IMR-90 (cell line): ENCODE measurements at regions not wholly inside any gene's neighbourhood (a gene's known extent, or its start where the extent isn't known, plus 50 kb on each side); places are given as distances from the start of the nearest gene placed in this dataset.

Experiments used
- CEBPB ChIP-seq: IDR thresholded peaks from 2 replicates; pipeline ENCODE4 v1.6.1; 2012; ENCODE audit warnings: low read depth, low read length, improper control_type of control experiment
- FOS ChIP-seq: fragments of 150-350 bp; IDR thresholded peaks from 2 replicates; pipeline ENCODE4 v1.6.1; 2016; ENCODE audit warnings: low read depth, low read length
- MAZ ChIP-seq: IDR thresholded peaks from 2 replicates; pipeline ENCODE4 v1.6.1; 2012; ENCODE audit warnings: low read depth, mild to moderate bottlenecking, low read length, improper control_type of control experiment, moderate library complexity, borderline replicate concordance
- POLR2A ChIP-seq: IDR thresholded peaks from 2 replicates; pipeline ENCODE4 v1.6.1; 2012; ENCODE audit warnings: mild to moderate bottlenecking, low read depth, low read length
- RCOR1 ChIP-seq: IDR thresholded peaks from 2 replicates; pipeline ENCODE4 v1.6.1; 2012; ENCODE audit warnings: mild to moderate bottlenecking, low read length, improper control_type of control experiment; ENCODE audit not compliant: insufficient replicate concordance
- RFX5 ChIP-seq: IDR thresholded peaks from 2 replicates; pipeline ENCODE4 v1.8.0; 2012; ENCODE audit warnings: low read depth, mild to moderate bottlenecking, low read length, moderate library complexity
- TF ChIP-seq, protein P1 (sequence below): conservative IDR thresholded peaks from 2 replicates; pipeline ENCODE4 v1.5.1; 2012; ENCODE audit warnings: mild to moderate bottlenecking, low read depth, low read length, improper control_type of control experiment

DNA sequence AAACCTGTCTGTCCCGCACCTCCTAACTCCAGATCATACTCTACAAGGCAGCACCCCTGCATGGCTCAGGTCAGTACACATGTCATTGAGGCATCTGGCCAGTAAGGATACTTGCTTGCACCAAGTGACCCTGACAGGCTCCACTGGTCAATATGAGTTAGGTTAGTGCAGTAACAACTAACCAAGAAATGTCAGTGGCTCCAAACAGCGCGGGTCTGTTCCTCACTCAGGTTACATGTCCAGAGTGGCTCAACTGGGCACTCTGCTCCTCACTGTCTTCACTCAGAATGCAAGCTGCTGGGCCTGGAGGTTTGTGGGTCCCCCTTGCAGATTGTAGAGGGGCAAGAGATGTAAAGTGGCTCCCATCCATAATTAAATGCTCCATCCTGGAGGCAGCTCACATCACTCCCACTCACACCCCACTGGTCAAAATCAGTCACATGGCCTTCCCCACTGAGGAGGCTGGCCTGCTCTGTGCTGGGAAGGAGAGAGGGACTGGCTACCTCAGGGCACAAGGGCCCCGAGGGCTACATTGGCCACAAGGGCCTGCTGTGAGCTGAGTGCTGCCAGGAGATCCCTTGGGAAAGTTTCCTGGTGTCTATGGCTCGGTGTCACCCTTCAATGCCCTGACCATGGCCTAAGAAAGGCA lies 109.1 kb upstream of the GDF10 start:
- no peak for TF ChIP-seq FOS
- TF ChIP-seq, protein P1, sequence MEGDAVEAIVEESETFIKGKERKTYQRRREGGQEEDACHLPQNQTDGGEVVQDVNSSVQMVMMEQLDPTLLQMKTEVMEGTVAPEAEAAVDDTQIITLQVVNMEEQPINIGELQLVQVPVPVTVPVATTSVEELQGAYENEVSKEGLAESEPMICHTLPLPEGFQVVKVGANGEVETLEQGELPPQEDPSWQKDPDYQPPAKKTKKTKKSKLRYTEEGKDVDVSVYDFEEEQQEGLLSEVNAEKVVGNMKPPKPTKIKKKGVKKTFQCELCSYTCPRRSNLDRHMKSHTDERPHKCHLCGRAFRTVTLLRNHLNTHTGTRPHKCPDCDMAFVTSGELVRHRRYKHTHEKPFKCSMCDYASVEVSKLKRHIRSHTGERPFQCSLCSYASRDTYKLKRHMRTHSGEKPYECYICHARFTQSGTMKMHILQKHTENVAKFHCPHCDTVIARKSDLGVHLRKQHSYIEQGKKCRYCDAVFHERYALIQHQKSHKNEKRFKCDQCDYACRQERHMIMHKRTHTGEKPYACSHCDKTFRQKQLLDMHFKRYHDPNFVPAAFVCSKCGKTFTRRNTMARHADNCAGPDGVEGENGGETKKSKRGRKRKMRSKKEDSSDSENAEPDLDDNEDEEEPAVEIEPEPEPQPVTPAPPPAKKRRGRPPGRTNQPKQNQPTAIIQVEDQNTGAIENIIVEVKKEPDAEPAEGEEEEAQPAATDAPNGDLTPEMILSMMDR, result no peak
- TF ChIP-seq POLR2A, result no peak
- TF ChIP-seq RFX5, result no peak
- TF ChIP-seq RCOR1, result no peak
- no peak for TF ChIP-seq MAZ
- TF ChIP-seq CEBPB, result no peak
